ENCODE measurements at regions not wholly inside any gene's neighbourhood (a gene's known extent, or its start where the extent isn't known, plus 50 kb on each side); places are given as distances from the start of the nearest gene placed in this dataset.
"Not testable (repeated sequence)": the region's sequence is repeated elsewhere in the genome, so short reads cannot be mapped to it uniquely, and the experiment has no call there.

DNA sequence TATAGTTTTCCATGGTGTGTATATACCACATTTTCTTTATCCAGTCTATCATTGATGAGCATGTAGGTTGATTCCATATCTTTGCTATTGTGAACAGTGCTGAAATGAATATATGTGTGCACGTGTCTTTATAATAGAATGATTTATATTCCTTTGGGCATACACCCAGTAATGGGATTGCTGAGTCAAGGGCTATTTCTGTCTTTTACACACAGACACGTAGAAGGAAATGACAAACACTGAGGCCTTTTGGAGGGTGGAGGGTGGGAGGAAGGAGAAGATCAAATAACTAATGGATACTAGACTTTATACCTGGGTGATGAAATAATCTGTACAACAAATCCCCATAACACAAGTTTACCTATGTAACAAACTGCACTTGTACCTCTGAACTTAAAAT lies 1025.7 kb downstream of the NCAM2 start:
- not testable (repeated sequence) for H3K36me3 Mint-ChIP-seq; H3K4me3 Mint-ChIP-seq; H3K4me1 Mint-ChIP-seq; H3K27ac Mint-ChIP-seq; DNase-seq; ATAC-seq (ENCODE audit: low read depth in 2 of 2); H3K9me3 Mint-ChIP-seq; H3K27me3 Mint-ChIP-seq

DNA sequence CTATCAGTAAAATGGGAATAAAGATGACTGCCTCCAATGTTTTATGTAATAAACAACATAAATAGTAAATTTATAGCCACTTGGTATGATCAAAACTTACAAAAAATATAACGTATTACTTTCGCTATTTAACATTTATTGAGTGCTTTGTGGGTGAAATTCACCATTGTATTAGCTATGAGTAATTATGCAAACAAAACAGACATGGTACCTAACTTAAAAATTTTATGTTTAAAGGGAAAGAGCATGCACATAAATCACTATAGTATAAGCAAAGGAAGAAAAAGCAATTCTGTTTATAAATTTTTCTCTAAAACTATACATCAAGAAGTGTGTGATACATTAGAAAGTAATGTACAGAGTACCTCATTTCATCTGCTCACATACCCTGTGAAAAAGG lies 1046.2 kb downstream of the NCAM2 start:
- no peaks in the 10 kb centered on the region for H3K4me1 Mint-ChIP-seq
- ATAC-seq (ENCODE audit: low read depth in 2 of 2) (no peak), DNase-seq (no peak)
- H3K36me3 Mint-ChIP-seq = no peaks in the 10 kb centered on the region
- H3K27ac Mint-ChIP-seq = no peak overlapping the region
- peaks cover 0 to 3% (median 0%) of the 10 kb centered on the region in 7 donors for H3K9me3 Mint-ChIP-seq
- no peak overlapping the region for H3K4me3 Mint-ChIP-seq
- H3K27me3 Mint-ChIP-seq = no peaks in the 10 kb centered on the region

- H3K9me3 Mint-ChIP-seq = no peaks in the 10 kb centered on the region
- ATAC-seq (ENCODE audit: low read depth in 2 of 2) (no peak), DNase-seq (no peak)
- no peaks in the 10 kb centered on the region for H3K27me3 Mint-ChIP-seq
- H3K36me3 Mint-ChIP-seq = no peaks in the 10 kb centered on the region
- no peaks in the 10 kb centered on the region for H3K4me1 Mint-ChIP-seq
- H3K27ac Mint-ChIP-seq = no peak overlapping the region
- no peak overlapping the region for H3K4me3 Mint-ChIP-seq
Measured at GRCh38 chr21:22046576-22046975, 1048.4 kb downstream of the NCAM2 start.

GRCh38 chr21:22056904-22057303 lies 1058.7 kb downstream of the NCAM2 start:
- Mint-ChIP-seq H3K4me3 (no peak overlapping the region), H3K36me3 (no peaks in the 10 kb centered on the region), H3K4me1 (no peaks in the 10 kb centered on the region)

GRCh38 chr21:22062472-22063139 lies 1064.4 kb downstream of the NCAM2 start:
- no peaks in the 10 kb centered on the region for H3K4me1 Mint-ChIP-seq
- no peaks in the 10 kb centered on the region for H3K36me3 Mint-ChIP-seq
- no peak overlapping the region for H3K27ac Mint-ChIP-seq
- no peak for DNase-seq
- peaks cover 0 to 16% (median 5%) of the 10 kb centered on the region in 7 donors for H3K9me3 Mint-ChIP-seq
- ATAC-seq (ENCODE audit: low read depth in 2 of 2) = no peak
- H3K4me3 Mint-ChIP-seq = no peak overlapping the region
- H3K27me3 Mint-ChIP-seq = no peaks in the 10 kb centered on the region

More at GRCh38 chr21:22056904-22057303, 1058.7 kb downstream of the NCAM2 start:
- Mint-ChIP-seq H3K27me3 (no peaks in the 10 kb centered on the region), H3K27ac (no peak overlapping the region), H3K9me3 (peaks cover 0 to 12% (median 4%) of the 10 kb centered on the region in 7 donors)
- DNase-seq = no peak
- ATAC-seq (ENCODE audit: low read depth in 2 of 2) = no peak

DNA sequence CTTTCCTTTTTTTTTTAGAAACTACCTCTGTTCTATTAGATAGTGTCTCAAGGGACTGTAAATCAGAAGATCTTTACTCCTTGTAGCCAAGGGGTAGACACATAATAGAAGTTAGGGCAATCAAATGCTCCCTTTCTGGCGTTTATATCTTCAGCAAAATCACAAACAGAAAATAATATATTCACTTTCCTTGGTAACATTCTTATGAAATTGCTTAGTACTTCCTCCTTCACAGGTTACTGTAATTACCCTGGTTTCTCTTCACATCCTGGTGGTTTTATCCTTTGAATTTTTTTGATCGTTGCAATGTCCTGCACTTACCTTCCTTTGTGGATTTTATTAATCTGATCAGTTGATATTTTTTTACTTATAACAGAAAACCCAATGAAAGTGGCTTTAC lies 1064.9 kb downstream of the NCAM2 start:
- ATAC-seq (ENCODE audit: low read depth in 2 of 2) (no peak), DNase-seq (no peak)
- H3K27ac Mint-ChIP-seq = no peak overlapping the region
- no peaks in the 10 kb centered on the region for H3K27me3 Mint-ChIP-seq
- H3K4me1 Mint-ChIP-seq = no peaks in the 10 kb centered on the region
- H3K4me3 Mint-ChIP-seq = no peak overlapping the region
- H3K36me3 Mint-ChIP-seq = no peaks in the 10 kb centered on the region
- H3K9me3 Mint-ChIP-seq = peaks cover 0 to 16% (median 5%) of the 10 kb centered on the region in 7 donors

DNA sequence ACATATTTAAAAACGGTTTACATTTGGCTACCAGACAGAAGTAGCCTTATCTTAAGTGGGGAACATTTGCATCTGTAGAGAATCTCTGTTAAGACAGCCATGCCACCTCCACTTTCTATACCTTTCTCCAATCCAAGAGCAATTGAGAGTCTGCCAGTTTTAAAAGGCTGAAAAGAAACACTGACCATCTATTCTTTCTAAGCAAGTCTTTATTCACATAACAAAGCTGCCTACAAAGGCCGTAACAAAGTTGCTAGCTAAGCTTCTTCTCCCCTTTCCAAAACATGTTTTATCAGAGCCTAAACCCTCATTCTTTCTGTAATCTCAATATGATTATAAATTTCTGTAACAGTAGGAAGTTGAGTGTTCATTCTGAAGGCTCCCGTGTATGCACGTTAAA lies 1078.3 kb downstream of the NCAM2 start:
- peaks cover 0 to 9% (median 3%) of the 10 kb centered on the region in 7 donors for H3K9me3 Mint-ChIP-seq
- H3K27me3 Mint-ChIP-seq = no peaks in the 10 kb centered on the region
- DNase-seq (no peak), ATAC-seq (ENCODE audit: low read depth in 2 of 2) (no peak)
- no peak overlapping the region for H3K27ac Mint-ChIP-seq
- H3K4me3 Mint-ChIP-seq = no peak overlapping the region
- H3K36me3 Mint-ChIP-seq = no peaks in the 10 kb centered on the region
- H3K4me1 Mint-ChIP-seq = no peaks in the 10 kb centered on the region

- no peaks in the 10 kb centered on the region for H3K4me1 Mint-ChIP-seq
- no peak for DNase-seq
Measured at GRCh38 chr21:22083899-22084298, 1085.7 kb downstream of the NCAM2 start.

DNA sequence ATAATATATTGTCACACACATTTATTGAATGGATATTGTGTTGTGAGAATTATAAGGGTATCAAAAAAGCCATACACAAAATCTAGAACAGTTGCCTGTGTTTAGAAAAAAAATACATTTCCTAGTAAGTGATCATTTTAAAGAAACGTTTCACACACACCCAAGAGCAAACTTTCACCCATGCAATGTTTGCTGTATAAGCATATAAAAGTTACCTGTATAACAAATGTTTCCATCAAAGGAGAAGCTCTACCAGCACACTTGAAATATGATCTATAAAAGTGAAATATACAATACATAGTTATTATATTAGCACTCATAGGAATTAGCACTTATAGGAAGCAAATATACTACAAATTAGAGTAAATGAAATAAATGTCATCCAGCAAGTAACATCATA lies 1098.1 kb downstream of the NCAM2 start:
- Mint-ChIP-seq H3K27me3 (no peaks in the 10 kb centered on the region), H3K4me1 (no peaks in the 10 kb centered on the region), H3K9me3 (peaks cover 0 to 4% (median 0%) of the 10 kb centered on the region in 7 donors), H3K36me3 (no peaks in the 10 kb centered on the region), H3K4me3 (no peak overlapping the region), H3K27ac (no peak overlapping the region)
- DNase-seq = no peak
- no peak for ATAC-seq (ENCODE audit: low read depth in 2 of 2)

More at GRCh38 chr21:22083899-22084298, 1085.7 kb downstream of the NCAM2 start:
- no peak overlapping the region for H3K27ac Mint-ChIP-seq
- peaks cover 0 to 14% (median 3%) of the 10 kb centered on the region in 7 donors for H3K9me3 Mint-ChIP-seq
- no peaks in the 10 kb centered on the region for H3K27me3 Mint-ChIP-seq
- ATAC-seq (ENCODE audit: low read depth in 2 of 2) = no peak
- no peak overlapping the region for H3K4me3 Mint-ChIP-seq
- no peaks in the 10 kb centered on the region for H3K36me3 Mint-ChIP-seq

DNA sequence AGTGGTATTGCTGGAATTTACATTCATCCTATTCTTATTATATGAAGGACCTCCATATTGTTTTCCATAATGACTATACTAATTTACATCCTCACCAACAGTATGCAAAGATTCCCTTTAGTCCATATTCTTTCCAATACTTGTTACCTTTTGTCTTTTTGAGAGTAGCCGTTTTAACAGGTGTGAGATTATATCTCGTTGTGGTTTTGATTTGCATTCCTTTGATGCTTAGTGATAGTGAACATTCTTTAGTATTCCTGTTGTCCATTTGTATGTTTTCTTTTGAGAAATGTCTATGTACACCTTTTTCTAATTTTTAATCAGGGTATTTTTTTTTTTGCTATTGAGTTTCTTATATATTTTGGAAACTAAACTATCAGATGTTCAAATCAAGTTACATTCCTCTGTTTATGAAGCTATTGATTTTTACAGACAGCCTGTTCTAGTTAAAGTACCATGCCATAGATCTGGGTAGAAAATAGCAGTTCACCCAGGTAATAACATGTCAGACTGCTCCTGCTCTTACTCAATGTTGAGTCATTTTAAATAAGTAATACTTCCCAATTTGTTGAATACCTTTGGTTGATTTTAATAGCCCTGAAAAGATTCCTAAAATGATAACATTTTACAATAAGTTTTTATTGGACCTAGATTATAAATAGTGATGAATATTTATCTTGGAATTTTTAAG lies 1108.7 kb downstream of the NCAM2 start:
- Mint-ChIP-seq H3K27ac (no peak overlapping the region), H3K9me3 (peaks cover 0 to 12% (median 5%) of the 10 kb centered on the region in 7 donors), H3K36me3 (no peaks in the 10 kb centered on the region), H3K4me1 (no peaks in the 10 kb centered on the region), H3K27me3 (no peaks in the 10 kb centered on the region), H3K4me3 (no peak overlapping the region)
- DNase-seq = no peak
- no peak for ATAC-seq (ENCODE audit: low read depth in 2 of 2)

DNA sequence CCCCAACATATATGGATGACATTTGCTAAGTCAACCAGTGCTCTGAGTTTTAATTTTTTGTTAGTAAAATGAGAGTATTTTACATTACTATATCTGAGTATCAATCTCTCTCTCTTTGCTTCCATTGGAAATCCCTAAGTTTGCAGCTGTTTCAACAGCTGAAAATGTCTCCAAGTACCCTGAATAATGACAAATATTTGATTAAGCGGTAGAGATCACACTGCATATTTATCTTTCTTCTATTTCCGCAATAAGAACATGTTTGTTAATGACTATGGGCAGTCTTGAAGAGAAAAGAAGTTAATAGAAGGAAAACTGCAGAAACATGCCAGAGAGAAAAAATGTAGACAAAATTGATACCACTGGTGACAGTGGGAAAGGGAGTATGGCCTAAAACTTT lies 1117.5 kb downstream of the NCAM2 start:
- H3K4me1 Mint-ChIP-seq = no peaks in the 10 kb centered on the region
- DNase-seq (no peak), ATAC-seq (ENCODE audit: low read depth in 2 of 2) (no peak)
- peaks cover 0 to 5% (median 4%) of the 10 kb centered on the region in 7 donors for H3K9me3 Mint-ChIP-seq
- no peak overlapping the region for H3K27ac Mint-ChIP-seq
- no peak overlapping the region for H3K4me3 Mint-ChIP-seq
- no peaks in the 10 kb centered on the region for H3K36me3 Mint-ChIP-seq
- no peaks in the 10 kb centered on the region for H3K27me3 Mint-ChIP-seq

- H3K4me1 Mint-ChIP-seq = no peaks in the 10 kb centered on the region
- DNase-seq = no peak
- no peak overlapping the region for H3K27ac Mint-ChIP-seq
- no peak for ATAC-seq (ENCODE audit: low read depth in 2 of 2)
- H3K9me3 Mint-ChIP-seq = peaks cover 0 to 11% (median 5%) of the 10 kb centered on the region in 7 donors
- no peaks in the 10 kb centered on the region for H3K27me3 Mint-ChIP-seq
- H3K36me3 Mint-ChIP-seq = no peaks in the 10 kb centered on the region
- no peak overlapping the region for H3K4me3 Mint-ChIP-seq
Measured at GRCh38 chr21:22120616-22121266, 1122.5 kb downstream of the NCAM2 start.

DNA sequence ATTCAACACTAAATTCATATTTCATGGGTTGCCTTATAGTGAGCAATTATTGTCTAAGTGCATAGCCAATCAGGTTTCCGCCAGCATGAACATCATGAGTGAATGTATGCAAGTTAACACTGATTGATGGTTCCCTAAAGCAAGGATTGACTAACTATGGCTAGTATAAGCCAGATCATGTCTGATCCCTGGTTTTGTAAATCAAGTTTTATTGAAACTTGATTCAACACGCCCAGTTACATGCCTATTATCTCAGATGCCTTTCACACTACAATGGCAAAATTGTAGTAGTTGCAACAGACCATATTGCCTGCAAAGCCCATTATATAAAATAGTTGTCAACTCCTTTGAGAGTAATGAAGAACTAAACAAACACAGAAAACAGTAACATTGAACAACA lies 1127.4 kb downstream of the NCAM2 start:
- Mint-ChIP-seq H3K27me3 (no peaks in the 10 kb centered on the region), H3K4me3 (no peak overlapping the region), H3K9me3 (peaks cover 0 to 11% (median 5%) of the 10 kb centered on the region in 7 donors), H3K4me1 (no peaks in the 10 kb centered on the region), H3K27ac (no peak overlapping the region), H3K36me3 (no peaks in the 10 kb centered on the region)
- ATAC-seq (ENCODE audit: low read depth in 2 of 2) (no peak), DNase-seq (no peak)

GRCh38 chr21:22128671-22129070 lies 1130.5 kb downstream of the NCAM2 start:
- ATAC-seq (ENCODE audit: low read depth in 2 of 2) (no peak), DNase-seq (no peak)
- Mint-ChIP-seq H3K36me3 (no peaks in the 10 kb centered on the region), H3K27ac (no peak overlapping the region), H3K9me3 (no peaks in the 10 kb centered on the region), H3K4me1 (no peaks in the 10 kb centered on the region), H3K27me3 (no peaks in the 10 kb centered on the region), H3K4me3 (no peak overlapping the region)
